ENCODE measurements at regions not wholly inside any gene's neighbourhood (a gene's known extent, or its start where the extent isn't known, plus 50 kb on each side); places are given as distances from the start of the nearest gene placed in this dataset.

- no peak for DNase-seq
These were observed 51.2 kb upstream of the ABCC4 start for GRCh38 chr13:95352486-95352885.

DNA sequence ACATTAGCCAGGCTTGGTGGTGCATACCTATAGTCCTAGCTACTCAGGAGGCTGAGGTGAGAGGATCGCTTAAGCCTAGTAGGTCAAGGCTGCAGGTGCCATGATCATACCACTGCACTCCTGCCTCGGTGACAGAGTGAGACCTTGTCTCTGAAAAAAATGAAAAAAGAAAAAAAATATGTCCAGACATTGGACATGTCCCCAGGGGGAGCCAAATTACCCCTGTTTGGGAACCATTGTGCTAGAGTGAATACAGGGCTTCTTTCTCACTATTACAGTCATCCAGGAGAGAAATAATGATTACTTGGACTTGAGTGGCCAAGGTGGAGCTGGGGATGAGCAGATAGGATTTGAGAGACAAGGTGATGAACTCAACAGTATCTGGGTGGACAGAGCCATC lies 52.9 kb upstream of the ABCC4 start:
- no peak for DNase-seq

DNA sequence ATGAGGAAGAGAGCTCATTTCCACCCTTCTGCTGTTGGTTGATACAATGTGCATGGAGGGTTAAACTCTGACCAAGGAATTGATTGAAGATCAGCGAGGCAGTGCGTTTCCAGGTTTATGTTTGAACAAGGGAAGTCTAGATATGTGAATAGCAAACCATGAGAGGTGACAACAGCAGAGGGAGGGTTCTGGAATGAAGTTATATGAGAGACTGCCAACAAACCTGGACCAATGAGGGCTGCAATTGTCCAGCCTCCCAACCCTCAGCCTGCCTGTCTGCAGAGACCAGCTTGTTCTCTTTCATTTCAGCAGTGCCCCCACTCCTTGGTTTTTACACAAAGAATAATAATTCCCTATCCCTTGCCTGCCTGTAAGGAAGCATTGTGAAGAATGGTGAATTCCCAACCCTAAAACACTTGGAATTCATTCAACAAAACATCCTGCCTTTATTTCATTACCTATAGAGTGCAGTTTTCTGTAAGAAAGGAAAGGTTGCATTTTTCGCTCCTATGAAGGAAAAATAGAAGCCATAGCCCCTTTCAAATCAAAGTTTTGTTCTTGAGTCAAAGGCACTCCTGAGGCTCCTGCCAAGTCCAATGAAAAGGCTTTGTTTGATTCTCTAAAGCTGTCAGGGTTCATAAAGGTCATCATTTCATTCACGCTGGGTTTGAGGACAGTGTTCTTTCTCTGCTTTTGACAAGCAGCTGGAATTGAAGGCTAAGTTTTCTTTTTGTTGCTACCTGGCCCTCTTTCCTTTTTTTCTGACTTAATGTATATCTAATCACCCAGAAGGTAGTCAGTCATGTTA lies 53.6 kb upstream of the ABCC4 start:
- peak; percentile 35 for DNase-seq

DNA sequence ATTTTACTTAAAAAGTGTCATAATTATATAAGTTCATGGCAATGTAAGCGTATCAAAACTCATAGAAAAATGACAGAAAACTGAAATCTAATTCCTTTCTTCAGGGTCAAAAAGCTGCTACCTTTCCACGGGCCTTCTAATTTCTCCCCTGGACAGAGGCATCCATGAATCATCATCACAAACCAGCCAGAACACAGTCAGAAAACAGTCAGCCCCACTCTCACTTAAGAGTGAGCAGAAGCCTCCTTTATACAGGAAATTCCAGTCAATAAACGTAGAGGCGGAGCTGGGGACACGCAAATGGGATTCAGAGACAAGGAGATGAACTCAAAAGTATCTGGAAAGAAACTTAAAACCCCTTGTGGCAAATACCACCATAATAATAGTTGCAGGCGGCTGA lies 54.2 kb upstream of the ABCC4 start:
- DNase-seq: no peak

DNA sequence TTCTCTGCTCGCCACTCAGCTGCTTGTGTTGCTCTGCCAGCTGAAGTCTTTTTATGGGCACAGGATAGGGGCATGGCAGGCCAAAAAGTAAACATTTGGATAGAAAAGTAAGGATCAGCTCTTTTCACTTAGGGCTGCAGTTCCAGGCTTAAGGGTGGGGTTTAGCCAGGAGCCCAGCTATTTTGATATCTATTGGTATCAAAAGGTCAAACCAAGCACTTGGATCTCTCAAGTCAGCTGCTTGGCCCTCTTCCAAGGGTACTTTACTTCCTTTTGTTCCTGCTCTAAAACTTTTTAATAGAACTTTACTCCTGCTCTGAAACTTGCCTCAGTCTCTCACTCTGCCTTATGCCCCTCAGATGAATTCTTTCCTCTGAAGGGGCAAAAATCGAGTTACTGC lies 55.7 kb upstream of the ABCC4 start:
- DNase-seq: no peak

GRCh38 chr13:95357875-95358274 lies 56.6 kb upstream of the ABCC4 start:
- DNase-seq: no peak

DNA sequence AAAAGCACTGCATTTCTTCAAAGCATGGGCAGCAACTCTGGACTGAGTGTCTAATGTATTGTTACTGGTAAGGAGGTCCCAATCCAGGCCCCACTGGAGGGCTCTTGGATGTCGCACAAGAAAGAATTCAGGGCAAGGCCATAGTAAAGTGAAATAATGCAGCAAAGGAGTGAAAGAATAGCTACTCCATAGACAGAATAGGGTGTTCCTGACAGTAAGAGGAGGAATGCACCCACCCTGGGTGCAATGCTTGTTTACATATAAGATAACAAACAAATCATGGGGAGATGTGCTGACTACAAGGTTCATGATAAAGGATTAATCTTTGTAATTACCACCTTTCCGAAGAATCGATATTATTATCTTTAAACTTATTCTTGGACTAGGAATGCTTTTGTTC lies 58.8 kb upstream of the ABCC4 start:
- DNase-seq: no peak

GRCh38 chr13:95360464-95361097 lies 59.3 kb upstream of the ABCC4 start:
- DNase-seq: no peak

GRCh38 chr13:95361686-95362085 lies 60.4 kb upstream of the ABCC4 start:
- no peak for DNase-seq

- DNase-seq: no peak
These were observed 61.4 kb upstream of the ABCC4 start for GRCh38 chr13:95362666-95363065.

- DNase-seq: no peak
These were observed 66.1 kb upstream of the ABCC4 start for GRCh38 chr13:95367309-95367843.

DNA sequence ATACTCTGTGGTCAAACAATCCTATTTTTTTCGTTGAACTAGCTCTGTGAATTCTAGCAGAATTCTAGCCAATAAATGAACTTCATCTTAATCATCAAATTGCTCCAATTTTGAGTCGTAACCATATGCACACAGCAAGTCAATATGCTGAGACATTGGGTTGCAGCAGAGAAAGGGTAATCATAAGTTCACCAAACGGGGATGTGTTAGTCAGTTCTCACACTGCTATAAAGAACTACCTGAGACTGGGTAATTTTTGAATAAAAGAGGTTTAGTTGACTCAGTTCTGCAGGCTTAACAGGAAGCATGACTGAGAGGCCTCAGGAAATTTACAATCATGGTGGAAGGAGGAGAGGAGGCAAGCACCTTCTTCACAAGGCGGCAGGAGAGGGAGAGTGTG lies 67.7 kb upstream of the ABCC4 start:
- no peak for DNase-seq

DNA sequence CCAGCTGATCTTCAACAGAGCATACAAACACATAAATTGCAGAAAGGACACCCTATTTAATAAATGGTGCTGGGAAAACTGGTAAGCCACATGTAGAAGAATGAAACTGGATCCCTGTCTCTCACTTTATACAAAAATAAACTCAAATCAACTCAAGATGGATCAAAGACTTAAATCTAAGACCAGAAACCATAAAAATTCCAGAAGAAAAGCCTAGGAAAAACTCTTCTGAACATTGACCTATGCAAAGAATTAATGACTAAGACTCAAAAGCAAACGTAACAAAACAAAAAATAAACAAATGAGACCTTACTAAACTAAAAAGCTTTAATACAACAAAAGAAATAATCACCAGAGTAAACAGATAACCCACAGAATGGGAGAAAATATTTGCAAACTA lies 74.5 kb upstream of the ABCC4 start:
- no peak for DNase-seq

DNA sequence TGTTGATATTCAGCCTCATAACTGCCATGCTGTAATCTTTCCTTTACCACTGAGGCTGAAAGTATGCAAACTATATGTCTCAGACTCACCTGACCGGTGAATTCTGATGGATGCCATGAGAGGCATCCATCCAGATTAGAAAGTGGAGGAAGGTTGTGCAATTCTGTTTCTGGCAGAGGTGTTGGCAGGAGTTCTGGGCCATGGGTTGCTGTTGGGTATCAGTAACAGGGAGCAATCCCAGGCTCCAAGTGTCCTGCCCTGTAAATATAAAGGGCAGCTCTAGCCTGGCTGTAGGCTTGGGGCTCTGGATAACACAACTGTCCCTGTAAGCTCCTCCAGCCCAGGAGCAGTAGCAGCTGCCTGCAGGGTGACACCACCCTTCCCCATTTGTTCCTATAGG lies 77.4 kb upstream of the ABCC4 start:
- DNase-seq: no peak

- peak; percentile 83 for DNase-seq
These were observed 79.4 kb upstream of the ABCC4 start for GRCh38 chr13:95380468-95381211.

DNA sequence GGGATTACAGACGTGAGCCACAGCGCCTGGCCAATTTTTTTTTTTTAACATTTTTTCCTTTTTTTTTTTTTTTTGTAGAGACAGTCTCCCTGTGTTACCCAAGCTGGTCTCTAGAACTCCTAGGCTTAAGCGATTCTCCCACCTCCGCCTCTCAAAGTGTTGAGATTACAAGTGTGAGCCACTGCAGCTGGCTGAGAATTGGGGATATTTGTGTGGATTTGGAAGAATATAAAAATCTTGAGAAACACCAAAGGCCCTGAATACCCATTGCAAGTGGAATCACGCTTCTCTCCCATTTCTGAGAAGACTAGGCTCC lies 79.9 kb upstream of the ABCC4 start:
- DNase-seq: no peak

DNA sequence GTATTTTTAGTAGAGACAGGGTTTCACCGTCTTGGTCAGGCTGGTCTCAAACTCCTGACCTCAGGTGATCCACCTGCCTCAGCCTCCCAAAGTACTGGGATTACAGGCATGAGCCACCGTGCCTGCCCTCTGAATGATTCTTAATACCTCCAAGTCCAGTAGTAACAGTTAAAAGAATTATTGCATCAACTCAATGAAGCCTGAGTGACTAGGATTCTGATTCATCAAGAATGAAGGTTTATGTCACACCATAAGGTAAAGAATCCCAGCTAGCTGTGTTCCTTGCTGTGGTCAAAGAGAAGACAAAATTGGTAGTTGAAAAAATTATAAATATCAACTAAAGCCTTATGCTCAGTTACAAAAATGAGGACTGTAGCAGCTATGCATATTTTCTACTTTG lies 81.2 kb upstream of the ABCC4 start:
- no peak for DNase-seq

- no peak for DNase-seq
These were observed 81.7 kb upstream of the ABCC4 start for GRCh38 chr13:95382916-95383315.

GRCh38 chr13:95385373-95385772 lies 84.1 kb upstream of the ABCC4 start:
- no peak for DNase-seq

GRCh38 chr13:95385798-95386197 lies 84.5 kb upstream of the ABCC4 start:
- DNase-seq: no peak

- DNase-seq: no peak
These were observed 85.1 kb upstream of the ABCC4 start for GRCh38 chr13:95386370-95386769.

- peak; percentile 49 for DNase-seq
These were observed 86.5 kb upstream of the ABCC4 start for GRCh38 chr13:95387733-95388207.

DNA sequence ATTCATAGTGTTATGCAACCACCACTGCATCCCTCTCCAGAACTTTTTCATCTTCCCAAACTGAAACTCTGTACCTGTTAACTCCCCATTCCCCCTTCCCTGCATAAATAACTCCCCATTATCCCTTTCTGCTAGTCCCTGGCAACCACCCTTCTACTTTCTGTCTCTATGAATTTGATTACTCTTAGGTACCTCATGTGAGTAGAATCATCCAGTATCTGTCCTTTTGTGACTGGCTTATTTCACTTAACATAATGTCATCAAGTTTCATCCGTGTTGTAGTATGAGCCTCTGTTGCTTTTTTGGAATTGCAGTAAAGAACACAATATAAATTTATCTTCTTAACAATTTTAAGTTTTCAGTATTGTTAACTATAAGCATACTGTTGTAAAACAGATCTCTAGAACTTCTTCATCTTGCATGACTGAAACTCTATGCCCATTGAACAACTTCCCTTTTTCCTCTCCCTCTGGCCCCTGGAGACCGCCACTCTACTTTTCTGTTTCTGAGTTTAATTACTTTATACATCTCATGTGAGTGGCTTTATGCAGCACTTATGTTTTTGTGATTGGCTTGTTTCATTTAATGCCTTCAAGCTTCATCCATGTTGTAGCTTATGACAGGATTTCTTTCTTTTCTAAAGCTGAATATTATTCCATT lies 87.3 kb upstream of the ABCC4 start:
- DNase-seq: no peak

Measured in midbrain (tissue), 1 donor.